GM18502 (cell line): ENCODE measurements at regions not wholly inside any gene's neighbourhood (a gene's known extent, or its start where the extent isn't known, plus 50 kb on each side); places are given as distances from the start of the nearest gene placed in this dataset.

Source experiments
- ATAC-seq: cut with Tn5 transposase; IDR thresholded peaks from one replicate; pipeline ENCODE4 v1.9.1; 2021; ENCODE audit warnings: mild to moderate bottlenecking; ENCODE audit not compliant: unreplicated experiment, poor library complexity

GRCh38 chr15:47496343-47497185, 220.7 kb upstream of the SEMA6D start:
- ATAC-seq, result no peak

DNA sequence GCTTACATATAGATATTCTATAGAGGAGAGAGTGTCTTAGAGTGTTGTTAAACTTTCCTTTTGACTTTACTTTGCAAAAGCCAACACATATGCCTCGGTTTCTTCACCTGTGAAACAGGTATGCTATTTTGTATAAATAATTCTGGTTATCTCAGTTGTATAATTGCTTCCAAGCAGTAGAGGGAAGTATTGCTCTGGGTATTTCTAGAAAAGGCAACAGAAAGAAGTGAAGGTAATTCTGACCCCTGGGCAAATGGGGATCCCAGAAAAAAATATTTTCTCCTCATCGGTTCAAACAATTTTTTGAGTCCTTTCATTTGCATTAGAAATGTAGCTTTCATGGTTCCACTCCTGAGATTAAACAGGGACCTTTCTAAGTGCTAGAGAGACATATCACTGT, 216.5 kb upstream of the SEMA6D start:
- no peak for ATAC-seq

DNA sequence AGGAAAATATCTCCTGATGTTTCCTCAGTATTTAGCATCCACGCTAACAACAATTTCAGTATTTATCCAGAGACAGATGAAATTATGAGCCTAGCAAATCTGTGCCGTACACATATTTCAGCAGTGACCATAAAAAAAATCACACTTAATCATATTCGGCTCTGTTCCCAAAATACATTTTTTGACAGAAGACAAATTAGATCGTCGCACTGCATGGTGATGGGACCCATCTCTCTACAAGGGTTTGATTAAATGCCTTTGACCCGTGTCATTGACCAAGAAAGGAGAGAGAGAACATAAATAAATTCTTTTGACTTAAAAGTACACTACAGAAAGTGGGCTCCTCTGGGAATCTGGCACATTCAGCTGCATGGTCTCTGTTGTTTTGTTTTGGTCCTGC, 215.3 kb upstream of the SEMA6D start:
- no peak for ATAC-seq

GRCh38 chr15:47503876-47504275, 213.4 kb upstream of the SEMA6D start:
- ATAC-seq, result no peak

DNA sequence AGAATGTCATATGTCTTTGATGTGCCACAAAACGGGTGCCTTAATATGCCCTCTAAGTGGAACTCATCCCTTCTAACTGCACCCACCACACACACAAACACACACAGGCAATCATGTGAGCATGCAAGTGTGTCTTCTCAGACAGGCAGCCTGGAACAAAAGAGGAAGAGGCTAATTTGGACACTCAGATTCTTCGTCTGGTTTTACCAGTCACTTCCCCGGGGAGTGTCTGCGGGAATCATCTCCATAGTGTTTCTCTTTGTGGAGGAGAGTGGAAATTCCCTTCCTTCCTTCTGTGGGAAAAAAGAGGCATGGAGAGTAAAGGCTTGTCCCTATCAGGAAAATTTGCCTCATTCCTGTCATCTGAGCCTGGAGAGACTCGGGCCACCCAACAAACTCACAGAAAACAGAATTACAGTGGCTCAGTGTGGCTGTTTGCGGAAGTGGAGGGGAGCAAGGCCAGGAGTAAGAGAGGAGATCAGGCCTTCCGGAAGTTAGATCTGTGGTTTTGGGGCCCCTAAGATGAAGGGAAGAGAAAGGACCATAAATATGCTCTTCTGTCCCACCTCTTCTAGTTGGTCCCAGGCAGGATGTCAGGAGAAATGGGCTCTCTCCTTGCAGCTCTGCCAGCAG, 212.6 kb upstream of the SEMA6D start:
- no peak for ATAC-seq

- no peak for ATAC-seq
Observed at GRCh38 chr15:47505712-47506328, 211.5 kb upstream of the SEMA6D start.

DNA sequence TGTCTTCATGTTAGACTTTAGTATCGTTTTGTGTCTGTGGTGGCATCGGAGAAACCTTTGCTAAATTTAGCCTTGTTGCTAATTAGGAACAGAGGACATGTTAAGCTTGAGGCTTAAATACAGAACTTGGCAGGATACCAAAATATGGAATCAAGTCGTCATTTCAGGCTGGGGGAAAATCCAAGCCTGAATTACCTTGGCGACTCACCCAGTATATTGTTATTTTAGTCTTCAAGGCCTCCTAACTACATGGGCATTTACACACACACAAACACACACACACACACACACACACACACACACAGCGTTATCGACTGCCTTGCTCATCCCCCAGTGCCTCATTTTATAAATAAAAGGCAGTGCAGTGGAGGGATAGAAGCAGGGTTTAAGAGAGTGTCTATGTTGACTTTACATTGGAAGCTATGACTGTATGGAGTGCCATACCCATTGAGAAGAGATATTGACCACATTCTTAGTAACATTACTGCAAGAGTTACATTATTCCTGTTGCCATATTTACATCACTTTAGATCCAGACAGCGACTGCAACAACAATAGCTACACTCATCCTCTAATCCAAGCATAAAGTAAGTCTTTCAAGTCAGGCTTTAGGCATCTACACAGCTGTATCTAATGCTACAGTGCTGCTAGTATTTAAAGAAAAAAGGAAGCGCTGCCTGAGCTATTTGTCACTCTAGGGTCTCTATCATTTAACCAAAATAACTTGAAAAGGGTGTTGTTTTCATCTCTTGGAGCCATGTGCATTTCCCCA, 210.8 kb upstream of the SEMA6D start:
- no peak for ATAC-seq

DNA sequence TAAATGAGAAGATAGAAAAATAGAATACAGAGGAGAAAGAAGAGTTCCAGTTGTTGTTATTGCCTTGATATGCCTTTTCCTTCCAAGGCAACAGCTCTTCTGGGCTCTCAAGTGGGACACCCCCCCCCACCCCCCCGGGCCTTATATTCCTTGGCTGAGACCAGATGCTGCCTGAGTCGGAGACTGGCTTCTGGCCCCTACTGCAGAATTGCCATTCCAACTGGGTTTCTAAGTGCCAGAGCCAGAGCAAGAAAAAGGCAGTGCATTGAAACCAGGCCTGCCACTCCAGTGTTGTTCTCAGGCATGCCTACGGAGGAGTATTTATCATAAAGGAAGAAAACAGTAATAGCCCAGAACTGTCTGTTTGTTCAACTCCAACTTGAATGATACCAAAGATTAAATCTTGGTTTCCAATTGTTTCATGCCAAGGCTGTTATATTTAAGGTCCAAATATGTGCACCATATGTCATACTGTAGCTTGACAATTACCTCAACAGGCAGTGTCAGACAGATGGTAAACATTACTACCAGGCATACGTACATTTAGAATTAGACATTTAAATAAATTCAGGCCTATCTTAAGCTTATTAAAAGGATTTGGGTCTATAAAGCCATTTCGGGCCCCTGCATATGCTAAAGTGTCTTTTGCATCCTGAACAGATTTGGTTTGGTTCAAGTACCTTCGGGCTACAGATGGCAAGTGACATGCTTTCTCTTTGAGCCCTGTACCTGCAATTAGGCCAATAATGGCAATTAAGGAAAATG, 209.9 kb upstream of the SEMA6D start:
- no peak for ATAC-seq

GRCh38 chr15:47511261-47511660, 206.0 kb upstream of the SEMA6D start:
- no peak for ATAC-seq

- no peak for ATAC-seq
Observed at GRCh38 chr15:47513471-47513870, 203.8 kb upstream of the SEMA6D start.

GRCh38 chr15:47514200-47514652, 203.1 kb upstream of the SEMA6D start:
- no peak for ATAC-seq

GRCh38 chr15:47516558-47516957, 200.7 kb upstream of the SEMA6D start:
- ATAC-seq, result no peak

DNA sequence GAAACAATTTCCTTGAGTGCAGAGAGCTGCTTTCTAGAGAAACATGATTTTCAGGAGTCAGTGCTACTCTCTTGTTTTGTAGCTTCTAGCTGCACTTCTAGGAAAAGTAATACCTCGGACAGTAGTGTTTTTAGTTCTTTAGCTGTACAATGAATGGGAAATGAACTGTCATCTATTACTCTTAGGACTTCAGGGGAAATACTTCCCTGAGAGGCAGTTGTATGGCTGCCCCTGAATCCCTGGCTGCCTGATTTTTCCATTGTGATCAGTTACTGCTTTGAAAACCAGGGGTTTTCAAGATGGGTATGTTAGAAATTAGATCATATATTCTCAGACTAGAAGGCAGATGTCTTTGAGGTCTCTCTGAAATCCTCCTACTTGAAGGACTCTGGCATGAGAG, 200.3 kb upstream of the SEMA6D start:
- no peak for ATAC-seq

- no peak for ATAC-seq
Observed at GRCh38 chr15:47517737-47518136, 199.6 kb upstream of the SEMA6D start.

- ATAC-seq, result no peak
Observed at GRCh38 chr15:47523681-47524475, 193.4 kb upstream of the SEMA6D start.

- no peak for ATAC-seq
Observed at GRCh38 chr15:47529241-47529640, 188.1 kb upstream of the SEMA6D start.

GRCh38 chr15:47534673-47535072, 182.6 kb upstream of the SEMA6D start:
- ATAC-seq, result no peak

- no peak for ATAC-seq
Observed at GRCh38 chr15:47541562-47541961, 175.7 kb upstream of the SEMA6D start.

GRCh38 chr15:47542312-47542989, 174.9 kb upstream of the SEMA6D start:
- ATAC-seq, result no peak
